H1 (cell line): ENCODE measurements at regions not wholly inside any gene's neighbourhood (a gene's known extent, or its start where the extent isn't known, plus 50 kb on each side); places are given as distances from the start of the nearest gene placed in this dataset.

Experiments
- CTCF ChIA-PET: fragments of 300-600 bp; sonication (Branson Sonifier 250); formaldehyde crosslinking; loops from one replicate; lab custom pipeline; 2021; ENCODE audit not compliant: partially characterized antibody; lab: Charles Lee
- POLR2A ChIA-PET: fragments of 300-600 bp; sonication (Branson Sonifier 250); formaldehyde crosslinking; loops from one replicate; lab custom pipeline; 2021; ENCODE audit warnings: inconsistent platforms; ENCODE audit not compliant: partially characterized antibody; lab: Charles Lee
- DNase-seq, 2 experiments: peaks; one replicate each; pipeline versions ENCODE4 v3.0.0 to v3.0.0-alpha.2; 2010 to 2022; ENCODE audit warnings: low spot score in 2 of 2, low read depth in 1 of 2, mixed read lengths in 1 of 2
- FAIRE-seq: peaks from 2 replicates; lab custom pipeline; 2011; peaks lifted over from hg19 to GRCh38; lab: Jason Lieb, UNC
- H2AFZ ChIP-seq: 2 replicates; pipeline ENCODE4 v1.8.1; 2012; ENCODE audit warnings: low read length, inconsistent platforms
- H2AK5ac ChIP-seq: 2 replicates; pipeline ENCODE4 v1.6.1; 2013; ENCODE audit warnings: low read depth, low read length
- H2BK120ac ChIP-seq: replicated peaks from 2 replicates; pipeline ENCODE3; 2013; ENCODE audit warnings: low read depth, low read length, inconsistent platforms
- H2BK12ac ChIP-seq: 2 replicates; pipeline ENCODE4 v1.6.1; 2013; ENCODE audit warnings: low read depth, low read length
- H2BK15ac ChIP-seq: 2 replicates; pipeline ENCODE4 v1.6.1; 2013; ENCODE audit warnings: low read length
- H2BK20ac ChIP-seq: 2 replicates; pipeline ENCODE4 v1.6.1; 2013; ENCODE audit warnings: low read length
- H2BK5ac ChIP-seq: 2 replicates; pipeline ENCODE4 v1.6.1; 2013; ENCODE audit warnings: low read depth, low read length
- H3K14ac ChIP-seq: 2 replicates; pipeline ENCODE4 v1.6.1; 2013; ENCODE audit warnings: inconsistent platforms; ENCODE audit not compliant: insufficient read length
- H3K18ac ChIP-seq: 2 replicates; pipeline ENCODE4 v1.6.1; 2013; ENCODE audit warnings: low read length; ENCODE audit errors: extremely low read depth
- H3K23ac ChIP-seq: 2 replicates; pipeline ENCODE4 v1.6.1; 2013; ENCODE audit warnings: inconsistent platforms; ENCODE audit not compliant: insufficient read length
- H3K23me2 ChIP-seq: 2 replicates; pipeline ENCODE4 v1.6.1; 2013; ENCODE audit warnings: low read depth, low read length
- H3K27ac ChIP-seq: 2 replicates; pipeline ENCODE4 v1.6.1; 2011; ENCODE audit warnings: low read depth, low read length, inconsistent platforms
- H3K27me3 ChIP-seq, 4 experiments: replicated peaks in 1 of 4; 1 replicate in 1 of 4; 2 replicates in 3 of 4; pipeline versions ENCODE4 v1.6.1 to v1.8.1; 2011 to 2013; ENCODE audit warnings: low read length in 3 of 4, mild to moderate bottlenecking in 3 of 4, inconsistent platforms in 2 of 4, mixed read lengths in 2 of 4, moderate library complexity in 1 of 4; ENCODE audit not compliant: control insufficient read depth in 3 of 4, insufficient read depth in 3 of 4; ENCODE audit errors: extremely low read depth in 1 of 4
- H3K36me3 ChIP-seq, 4 experiments: 2 replicates each; pipeline versions ENCODE4 v1.6.1 to v1.8.1; 2011 to 2013; ENCODE audit warnings: mild to moderate bottlenecking in 4 of 4, low read length in 3 of 4, moderate library complexity in 2 of 4, control low read depth in 1 of 4, inconsistent platforms in 1 of 4; ENCODE audit not compliant: insufficient read depth in 4 of 4, control insufficient read depth in 2 of 4
- H3K4ac ChIP-seq: replicated peaks from 2 replicates; pipeline ENCODE3; 2013; ENCODE audit warnings: low read length, low read depth, mixed read lengths, inconsistent platforms; ENCODE audit not compliant: insufficient read length
- H3K4me1 ChIP-seq, 4 experiments: replicated peaks in 1 of 4; 1 replicate in 1 of 4; 2 replicates in 3 of 4; pipeline versions ENCODE4 v1.6.1 to v1.8.1; 2011 to 2013; ENCODE audit warnings: low read length in 3 of 4, inconsistent platforms in 2 of 4, mixed read lengths in 1 of 4; ENCODE audit not compliant: insufficient read depth in 4 of 4, control insufficient read depth in 3 of 4
- H3K4me2 ChIP-seq, 2 experiments: 2 replicates each; pipeline versions ENCODE4 v1.6.1 to v1.8.1; 2011 to 2013; ENCODE audit warnings: low read depth in 2 of 2, low read length in 2 of 2, control low read depth in 1 of 2, inconsistent platforms in 1 of 2, mild to moderate bottlenecking in 1 of 2; ENCODE audit not compliant: insufficient read depth in 1 of 2
- H3K4me3 ChIP-seq, 4 experiments: fragments of 200-600, 300-600 bp in 1 of 4; sonication (generic), shearing (Covaris generic), sonication (Bioruptor Twin) in 1 of 4; 2 replicates each; pipeline versions ENCODE4 v1.5.1 to v1.8.1; 2011 to 2016; ENCODE audit warnings: low read length in 4 of 4, low read depth in 3 of 4, control low read depth in 2 of 4, inconsistent platforms in 2 of 4, mild to moderate bottlenecking in 2 of 4, mixed read lengths in 1 of 4, moderate library complexity in 1 of 4; ENCODE audit not compliant: insufficient read depth in 2 of 4; ENCODE audit errors: extremely low read depth in 1 of 4
- H3K56ac ChIP-seq: replicated peaks from 2 replicates; pipeline ENCODE3; 2013; ENCODE audit warnings: low read depth, mild to moderate bottlenecking, mixed read lengths, low read length, inconsistent platforms; ENCODE audit not compliant: insufficient read length
- H3K79me1 ChIP-seq: 2 replicates; pipeline ENCODE4 v1.6.1; 2013; ENCODE audit warnings: low read depth, low read length, control low read depth
- H3K79me2 ChIP-seq, 2 experiments: 2 replicates each; pipeline versions ENCODE4 v1.6.1 to v1.8.1; 2012 to 2013; ENCODE audit warnings: low read length in 2 of 2, mild to moderate bottlenecking in 2 of 2, inconsistent platforms in 1 of 2; ENCODE audit not compliant: insufficient read depth in 2 of 2, control insufficient read depth in 1 of 2
- H3K9ac ChIP-seq, 4 experiments: replicated peaks in 1 of 4; 1 replicate in 1 of 4; 2 replicates in 3 of 4; pipeline versions ENCODE4 v1.6.1 to v1.8.1; 2011 to 2013; ENCODE audit warnings: low read depth in 3 of 4, low read length in 3 of 4, control low read depth in 2 of 4, mild to moderate bottlenecking in 2 of 4, moderate library complexity in 2 of 4, inconsistent platforms in 1 of 4; ENCODE audit errors: extremely low read depth in 1 of 4
- H3K9me3 ChIP-seq, 2 experiments: 2 replicates each; pipeline versions ENCODE4 v1.6.1 to v1.8.1; 2012 to 2013; ENCODE audit warnings: mild to moderate bottlenecking in 2 of 2, moderate library complexity in 2 of 2, control low read depth in 1 of 2, inconsistent platforms in 1 of 2, low read depth in 1 of 2, low read length in 1 of 2, mixed read lengths in 1 of 2; ENCODE audit not compliant: insufficient read depth in 2 of 2
- H4K20me1 ChIP-seq, 2 experiments: replicated peaks in 1 of 2; 2 replicates each; pipeline versions ENCODE3 to v1.8.1; 2011 to 2013; ENCODE audit warnings: inconsistent platforms in 2 of 2, low read length in 2 of 2, mild to moderate bottlenecking in 1 of 2; ENCODE audit not compliant: insufficient read depth in 2 of 2, control insufficient read depth in 1 of 2
- H4K5ac ChIP-seq: 2 replicates; pipeline ENCODE4 v1.6.1; 2013; ENCODE audit warnings: low read length, low read depth, mixed read lengths, inconsistent platforms; ENCODE audit not compliant: insufficient read length
- H4K8ac ChIP-seq: 2 replicates; pipeline ENCODE4 v1.8.0; 2013; ENCODE audit warnings: mild to moderate bottlenecking, moderate library complexity, low read length, inconsistent platforms; ENCODE audit not compliant: insufficient read depth; ENCODE audit errors: extremely low read depth
- H4K91ac ChIP-seq: replicated peaks from 2 replicates; pipeline ENCODE3; 2013; ENCODE audit warnings: low read length, mixed read lengths, inconsistent platforms; ENCODE audit not compliant: insufficient read length
- CBX8 ChIP-seq: fragments of 300-800, 300-1000 bp; sonication (generic); IDR thresholded peaks from 2 replicates; pipeline ENCODE4 v1.7.1; 2016; ENCODE audit warnings: low read depth, low read length, borderline replicate concordance
- CHD2 ChIP-seq: IDR thresholded peaks from 2 replicates; pipeline ENCODE4 v1.6.1; 2012; ENCODE audit warnings: low read length, improper control_type of control experiment
- EP300 ChIP-seq, 2 experiments: IDR thresholded peaks; 1 replicate in 1 of 2; 2 replicates in 1 of 2; pipeline ENCODE4 v1.6.1; 2011 to 2012; ENCODE audit warnings: low read depth in 2 of 2, low read length in 2 of 2, mild to moderate bottlenecking in 2 of 2, borderline replicate concordance in 1 of 2, inconsistent platforms in 1 of 2, moderate library complexity in 1 of 2
- PHF8 ChIP-seq: fragments of 200-600 bp; sonication (generic); conservative IDR thresholded peaks from 2 replicates; pipeline ENCODE4 v1.7.1; 2012; ENCODE audit warnings: low read depth, mild to moderate bottlenecking, inconsistent platforms, low read length, moderate library complexity
- RAD21 ChIP-seq, 2 experiments: IDR thresholded peaks in 1 of 2; conservative IDR thresholded peaks in 1 of 2; 2 replicates each; pipeline ENCODE4 v1.6.1; 2011; ENCODE audit warnings: low read depth in 2 of 2, low read length in 2 of 2, improper control_type of control experiment in 1 of 2, inconsistent platforms in 1 of 2, mild to moderate bottlenecking in 1 of 2, moderate library complexity in 1 of 2
- SP2 ChIP-seq: IDR thresholded peaks from 2 replicates; pipeline ENCODE4 v1.6.1; 2012; ENCODE audit warnings: mild to moderate bottlenecking, low read length, inconsistent platforms
- SUZ12 ChIP-seq: fragments of 200-600 bp; sonication (generic); IDR thresholded peaks from 2 replicates; pipeline ENCODE4 v1.6.1; 2012; ENCODE audit warnings: mild to moderate bottlenecking, inconsistent platforms, low read length, moderate library complexity, mixed read lengths
- TBP ChIP-seq: IDR thresholded peaks from 2 replicates; pipeline ENCODE4 v1.6.1; 2011; ENCODE audit warnings: low read depth, low read length, improper control_type of control experiment

DNA sequence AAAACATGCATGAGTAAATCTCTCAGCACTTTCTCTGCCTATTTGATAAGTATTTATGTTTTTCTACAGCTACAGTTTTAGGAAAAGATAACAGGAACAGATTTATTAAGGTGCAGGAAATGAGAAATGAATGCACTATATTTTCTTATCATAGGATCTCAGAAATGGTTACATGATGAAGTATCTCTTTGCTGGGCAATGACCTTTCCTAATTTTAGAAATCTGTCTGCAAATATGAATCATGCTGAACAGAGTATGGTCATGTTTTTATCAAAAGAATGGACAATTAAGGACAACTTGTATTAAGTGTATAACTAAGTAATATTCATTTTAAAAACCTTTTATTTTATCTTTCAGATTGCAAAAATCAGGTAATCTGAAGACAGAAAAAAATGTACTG, 53.8 kb upstream of the SPPL2A start:
- FAIRE-seq: no peak
- H3K36me3 ChIP-seq: no peaks in the 10 kb centered on the region
- CTCF ChIA-PET: no interaction called here

More for the DNA sequence above, 53.8 kb upstream of the SPPL2A start:
- H3K79me1 ChIP-seq: no peaks in the 10 kb centered on the region
- no peak overlapping the region for H3K56ac ChIP-seq
- H2AK5ac ChIP-seq: no peak overlapping the region
- H2AFZ ChIP-seq: no peak overlapping the region
- H3K27ac ChIP-seq: no peak overlapping the region
- no peaks in the 10 kb centered on the region for H4K20me1 ChIP-seq
- H4K5ac ChIP-seq: no peak overlapping the region
- no peaks in the 10 kb centered on the region for H3K27me3 ChIP-seq
- H3K4ac ChIP-seq: no peak overlapping the region
- H3K23me2 ChIP-seq: no peaks in the 10 kb centered on the region; the same call in 1 of the 2 replicates
- no peak for TF ChIP-seq EP300 (IDR thresholded peaks at IDR 0.05; ENCODE audit: borderline replicate concordance in 1 of 2, low read depth in 2 of 2, low read length in 2 of 2)
- no peak for TF ChIP-seq CBX8
- TF ChIP-seq SP2: no peak
- no peak for TF ChIP-seq CHD2
- no peak for TF ChIP-seq PHF8
- TF ChIP-seq TBP: no peak
- no peak for TF ChIP-seq SUZ12
- no peak for TF ChIP-seq RAD21 (IDR thresholded peaks at IDR 0.05 in 1 of 2, conservative IDR thresholded peaks at IDR 0.05 in 1 of 2; ENCODE audit: low read depth in 2 of 2, low read length in 2 of 2)
- no peaks in the 10 kb centered on the region for H3K9me3 ChIP-seq
- no peak overlapping the region for H3K4me3 ChIP-seq
- H3K9ac ChIP-seq: no peak overlapping the region
- H3K4me2 ChIP-seq: no peak overlapping the region
- no peaks in the 10 kb centered on the region for H3K79me2 ChIP-seq
- H3K14ac ChIP-seq: no peak overlapping the region
- no peak overlapping the region for H3K23ac ChIP-seq
- H3K4me1 ChIP-seq: peaks cover 0 to 7% (median 0%) of the 10 kb centered on the region in 4 experiments; a peak in 1 of 7 replicates
- H4K91ac ChIP-seq: no peak overlapping the region
- H4K8ac ChIP-seq: no peak overlapping the region
- no peak overlapping the region for H2BK120ac ChIP-seq
- POLR2A ChIA-PET: interaction anchor here (0.6 kb wide), 1 partner anchor 22 kb away, joined by 3 read pairs; no protein-coding TSS in a partner anchor
- H2BK15ac ChIP-seq: no peak overlapping the region
- no peak overlapping the region for H2BK5ac ChIP-seq
- DNase-seq: no peak
- H3K18ac ChIP-seq: no peak overlapping the region
- H2BK20ac ChIP-seq: no peak overlapping the region
- no peak overlapping the region for H2BK12ac ChIP-seq
